H1 (cell line): ENCODE measurements at regions not wholly inside any gene's neighbourhood (a gene's known extent, or its start where the extent isn't known, plus 50 kb on each side); places are given as distances from the start of the nearest gene placed in this dataset.

Experiments used
- CTCF ChIA-PET: fragments of 300-600 bp; sonication (Branson Sonifier 250); formaldehyde crosslinking; loops from one replicate; lab custom pipeline; 2021; ENCODE audit not compliant: partially characterized antibody; lab: Charles Lee
- POLR2A ChIA-PET: fragments of 300-600 bp; sonication (Branson Sonifier 250); formaldehyde crosslinking; loops from one replicate; lab custom pipeline; 2021; ENCODE audit warnings: inconsistent platforms; ENCODE audit not compliant: partially characterized antibody; lab: Charles Lee
- DNase-seq, 2 experiments: peaks; one replicate each; pipeline versions ENCODE4 v3.0.0 to v3.0.0-alpha.2; 2010 to 2022; ENCODE audit warnings: low spot score in 2 of 2, low read depth in 1 of 2, mixed read lengths in 1 of 2
- FAIRE-seq: peaks from 2 replicates; lab custom pipeline; 2011; peaks lifted over from hg19 to GRCh38; lab: Jason Lieb, UNC
- H2AFZ ChIP-seq: 2 replicates; pipeline ENCODE4 v1.8.1; 2012; ENCODE audit warnings: low read length, inconsistent platforms
- H2AK5ac ChIP-seq: 2 replicates; pipeline ENCODE4 v1.6.1; 2013; ENCODE audit warnings: low read depth, low read length
- H2BK120ac ChIP-seq: replicated peaks from 2 replicates; pipeline ENCODE3; 2013; ENCODE audit warnings: low read depth, low read length, inconsistent platforms
- H2BK12ac ChIP-seq: 2 replicates; pipeline ENCODE4 v1.6.1; 2013; ENCODE audit warnings: low read depth, low read length
- H2BK15ac ChIP-seq: 2 replicates; pipeline ENCODE4 v1.6.1; 2013; ENCODE audit warnings: low read length
- H2BK20ac ChIP-seq: 2 replicates; pipeline ENCODE4 v1.6.1; 2013; ENCODE audit warnings: low read length
- H2BK5ac ChIP-seq: 2 replicates; pipeline ENCODE4 v1.6.1; 2013; ENCODE audit warnings: low read depth, low read length
- H3K14ac ChIP-seq: 2 replicates; pipeline ENCODE4 v1.6.1; 2013; ENCODE audit warnings: inconsistent platforms; ENCODE audit not compliant: insufficient read length
- H3K18ac ChIP-seq: 2 replicates; pipeline ENCODE4 v1.6.1; 2013; ENCODE audit warnings: low read length; ENCODE audit errors: extremely low read depth
- H3K23ac ChIP-seq: 2 replicates; pipeline ENCODE4 v1.6.1; 2013; ENCODE audit warnings: inconsistent platforms; ENCODE audit not compliant: insufficient read length
- H3K23me2 ChIP-seq: 2 replicates; pipeline ENCODE4 v1.6.1; 2013; ENCODE audit warnings: low read depth, low read length
- H3K27ac ChIP-seq: 2 replicates; pipeline ENCODE4 v1.6.1; 2011; ENCODE audit warnings: low read depth, low read length, inconsistent platforms
- H3K27me3 ChIP-seq, 4 experiments: replicated peaks in 1 of 4; 1 replicate in 1 of 4; 2 replicates in 3 of 4; pipeline versions ENCODE4 v1.6.1 to v1.8.1; 2011 to 2013; ENCODE audit warnings: low read length in 3 of 4, mild to moderate bottlenecking in 3 of 4, inconsistent platforms in 2 of 4, mixed read lengths in 2 of 4, moderate library complexity in 1 of 4; ENCODE audit not compliant: control insufficient read depth in 3 of 4, insufficient read depth in 3 of 4; ENCODE audit errors: extremely low read depth in 1 of 4
- H3K36me3 ChIP-seq, 4 experiments: 2 replicates each; pipeline versions ENCODE4 v1.6.1 to v1.8.1; 2011 to 2013; ENCODE audit warnings: mild to moderate bottlenecking in 4 of 4, low read length in 3 of 4, moderate library complexity in 2 of 4, control low read depth in 1 of 4, inconsistent platforms in 1 of 4; ENCODE audit not compliant: insufficient read depth in 4 of 4, control insufficient read depth in 2 of 4
- H3K4ac ChIP-seq: replicated peaks from 2 replicates; pipeline ENCODE3; 2013; ENCODE audit warnings: low read length, low read depth, mixed read lengths, inconsistent platforms; ENCODE audit not compliant: insufficient read length
- H3K4me1 ChIP-seq, 4 experiments: replicated peaks in 1 of 4; 1 replicate in 1 of 4; 2 replicates in 3 of 4; pipeline versions ENCODE4 v1.6.1 to v1.8.1; 2011 to 2013; ENCODE audit warnings: low read length in 3 of 4, inconsistent platforms in 2 of 4, mixed read lengths in 1 of 4; ENCODE audit not compliant: insufficient read depth in 4 of 4, control insufficient read depth in 3 of 4
- H3K4me2 ChIP-seq, 2 experiments: 2 replicates each; pipeline versions ENCODE4 v1.6.1 to v1.8.1; 2011 to 2013; ENCODE audit warnings: low read depth in 2 of 2, low read length in 2 of 2, control low read depth in 1 of 2, inconsistent platforms in 1 of 2, mild to moderate bottlenecking in 1 of 2; ENCODE audit not compliant: insufficient read depth in 1 of 2
- H3K4me3 ChIP-seq, 4 experiments: fragments of 200-600, 300-600 bp in 1 of 4; sonication (generic), shearing (Covaris generic), sonication (Bioruptor Twin) in 1 of 4; 2 replicates each; pipeline versions ENCODE4 v1.5.1 to v1.8.1; 2011 to 2016; ENCODE audit warnings: low read length in 4 of 4, low read depth in 3 of 4, control low read depth in 2 of 4, inconsistent platforms in 2 of 4, mild to moderate bottlenecking in 2 of 4, mixed read lengths in 1 of 4, moderate library complexity in 1 of 4; ENCODE audit not compliant: insufficient read depth in 2 of 4; ENCODE audit errors: extremely low read depth in 1 of 4
- H3K56ac ChIP-seq: replicated peaks from 2 replicates; pipeline ENCODE3; 2013; ENCODE audit warnings: low read depth, mild to moderate bottlenecking, mixed read lengths, low read length, inconsistent platforms; ENCODE audit not compliant: insufficient read length
- H3K79me1 ChIP-seq: 2 replicates; pipeline ENCODE4 v1.6.1; 2013; ENCODE audit warnings: low read depth, low read length, control low read depth
- H3K79me2 ChIP-seq, 2 experiments: 2 replicates each; pipeline versions ENCODE4 v1.6.1 to v1.8.1; 2012 to 2013; ENCODE audit warnings: low read length in 2 of 2, mild to moderate bottlenecking in 2 of 2, inconsistent platforms in 1 of 2; ENCODE audit not compliant: insufficient read depth in 2 of 2, control insufficient read depth in 1 of 2
- H3K9ac ChIP-seq, 4 experiments: replicated peaks in 1 of 4; 1 replicate in 1 of 4; 2 replicates in 3 of 4; pipeline versions ENCODE4 v1.6.1 to v1.8.1; 2011 to 2013; ENCODE audit warnings: low read depth in 3 of 4, low read length in 3 of 4, control low read depth in 2 of 4, mild to moderate bottlenecking in 2 of 4, moderate library complexity in 2 of 4, inconsistent platforms in 1 of 4; ENCODE audit errors: extremely low read depth in 1 of 4
- H3K9me3 ChIP-seq, 2 experiments: 2 replicates each; pipeline versions ENCODE4 v1.6.1 to v1.8.1; 2012 to 2013; ENCODE audit warnings: mild to moderate bottlenecking in 2 of 2, moderate library complexity in 2 of 2, control low read depth in 1 of 2, inconsistent platforms in 1 of 2, low read depth in 1 of 2, low read length in 1 of 2, mixed read lengths in 1 of 2; ENCODE audit not compliant: insufficient read depth in 2 of 2
- H4K20me1 ChIP-seq, 2 experiments: replicated peaks in 1 of 2; 2 replicates each; pipeline versions ENCODE3 to v1.8.1; 2011 to 2013; ENCODE audit warnings: inconsistent platforms in 2 of 2, low read length in 2 of 2, mild to moderate bottlenecking in 1 of 2; ENCODE audit not compliant: insufficient read depth in 2 of 2, control insufficient read depth in 1 of 2
- H4K5ac ChIP-seq: 2 replicates; pipeline ENCODE4 v1.6.1; 2013; ENCODE audit warnings: low read length, low read depth, mixed read lengths, inconsistent platforms; ENCODE audit not compliant: insufficient read length
- H4K8ac ChIP-seq: 2 replicates; pipeline ENCODE4 v1.8.0; 2013; ENCODE audit warnings: mild to moderate bottlenecking, moderate library complexity, low read length, inconsistent platforms; ENCODE audit not compliant: insufficient read depth; ENCODE audit errors: extremely low read depth
- H4K91ac ChIP-seq: replicated peaks from 2 replicates; pipeline ENCODE3; 2013; ENCODE audit warnings: low read length, mixed read lengths, inconsistent platforms; ENCODE audit not compliant: insufficient read length
- BACH1 ChIP-seq: IDR thresholded peaks from 2 replicates; pipeline ENCODE4 v1.6.1; 2012; ENCODE audit warnings: low read length, improper control_type of control experiment
- GTF2F1 ChIP-seq: IDR thresholded peaks from 2 replicates; pipeline ENCODE4 v1.6.1; 2012; ENCODE audit warnings: low read depth, low read length, improper control_type of control experiment, borderline replicate concordance
- HDAC6 ChIP-seq: IDR thresholded peaks from one replicate; pipeline ENCODE4 v1.7.1; 2012; ENCODE audit warnings: low read depth, mild to moderate bottlenecking, inconsistent platforms, low read length, moderate library complexity
- NRF1 ChIP-seq: IDR thresholded peaks from 2 replicates; pipeline ENCODE4 v1.6.1; 2011; ENCODE audit warnings: mild to moderate bottlenecking, low read depth, low read length, improper control_type of control experiment
- POLR2AphosphoS5 ChIP-seq: IDR thresholded peaks from 2 replicates; pipeline ENCODE4 v1.6.1; 2011; ENCODE audit warnings: low read depth, low read length
- RXRA ChIP-seq: IDR thresholded peaks from 2 replicates; pipeline ENCODE4 v1.6.1; 2011; ENCODE audit warnings: low read depth, mild to moderate bottlenecking, low read length, moderate library complexity; ENCODE audit not compliant: insufficient read depth
- SAP30 ChIP-seq: fragments of 300-600 bp; sonication (generic); IDR thresholded peaks from 2 replicates; pipeline ENCODE4 v1.7.1; 2012; ENCODE audit warnings: low read length, moderate library complexity, mild to moderate bottlenecking, inconsistent platforms; ENCODE audit not compliant: insufficient read depth, insufficient replicate concordance
- SIRT6 ChIP-seq: IDR thresholded peaks from one replicate; pipeline ENCODE4 v1.7.1; 2012; ENCODE audit warnings: low read length, inconsistent platforms
- SRF ChIP-seq: IDR thresholded peaks from 2 replicates; pipeline ENCODE4 v1.6.1; 2011; ENCODE audit warnings: mild to moderate bottlenecking, low read depth, low read length, moderate library complexity
- TEAD4 ChIP-seq: IDR thresholded peaks from 2 replicates; pipeline ENCODE4 v1.6.1; 2012; ENCODE audit warnings: low read depth, low read length, inconsistent platforms, mixed read lengths
- WGBS, 2 experiments: shearing (Covaris generic) in 1 of 2; methylation state at CpG; one replicate each; pipeline versions ENCODE4 v1.1.6 to v1.1.7; 2013 to 2015; ENCODE audit warnings: low lambda C conversion rate in 2 of 2, mixed read lengths in 2 of 2, inconsistent platforms in 1 of 2, low coverage in 1 of 2, missing lambda C conversion rate in 1 of 2; ENCODE audit not compliant: insufficient replicate concordance in 2 of 2, insufficient coverage in 1 of 2, insufficient read length in 1 of 2; ENCODE audit errors: extremely low coverage in 1 of 2, missing lambda C conversion rate in 1 of 2; 5-methylcytosine and 5-hydroxymethylcytosine counted together
- TF ChIP-seq, protein P1 (sequence below): IDR thresholded peaks from 2 replicates; pipeline ENCODE4 v1.6.1; 2012; ENCODE audit warnings: inconsistent platforms
- TF ChIP-seq, protein P2 (sequence below): IDR thresholded peaks from 2 replicates; pipeline ENCODE4 v1.6.1; 2011; ENCODE audit warnings: low read length, improper control_type of control experiment

DNA sequence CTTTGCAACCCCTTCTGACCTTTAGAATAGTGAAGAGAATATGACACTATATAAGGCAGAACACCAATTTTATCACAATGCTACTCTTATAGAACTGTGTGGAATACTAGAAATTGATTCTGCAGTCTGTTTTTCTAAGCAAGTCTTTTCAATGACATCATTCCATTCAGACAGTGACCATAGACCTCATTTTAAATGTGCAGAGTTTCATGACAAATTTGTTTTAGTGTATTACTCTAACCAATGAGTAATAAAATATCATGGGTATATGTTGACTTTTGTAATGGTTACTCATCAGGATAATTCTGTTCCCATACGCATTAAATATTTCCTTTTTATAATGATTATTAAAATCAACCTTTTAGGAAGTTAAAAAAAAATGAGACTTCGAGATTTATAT lies 219.9 kb downstream of the COX7C start:
- Histone ChIP-seq H2BK12ac (no peak overlapping the region), H3K4me3 (no peak overlapping the region), H4K91ac (no peak overlapping the region), H3K9ac (no peak overlapping the region), H3K4me1 (no peaks in the 10 kb centered on the region), H3K27ac (no peak overlapping the region), H3K14ac (no peak overlapping the region), H3K4ac (no peak overlapping the region), H4K5ac (no peak overlapping the region), H2BK15ac (no peak overlapping the region), H3K36me3 (no peaks in the 10 kb centered on the region), H3K18ac (no peak overlapping the region), H3K27me3 (no peaks in the 10 kb centered on the region), H2BK5ac (no peak overlapping the region), H2BK120ac (no peak overlapping the region), H3K56ac (no peak overlapping the region), H2BK20ac (no peak overlapping the region), H2AK5ac (no peak overlapping the region), H3K9me3 (no peaks in the 10 kb centered on the region), H4K20me1 (no peaks in the 10 kb centered on the region), H2AFZ (no peak overlapping the region), H3K79me2 (no peaks in the 10 kb centered on the region), H4K8ac (no peak overlapping the region), H3K4me2 (no peak overlapping the region), H3K23ac (no peak overlapping the region), H3K79me1 (no peaks in the 10 kb centered on the region), H3K23me2 (no peaks in the 10 kb centered on the region)
- ChIA-PET POLR2A (no interaction called here), CTCF (no interaction called here)
- FAIRE-seq, result no peak
- WGBS, 2 experiments, result 76% methylated on average over 2 of the region's 2 CpGs; no CpG with 5 or more reads in 1 of the 2 experiments
- no peak for DNase-seq
- TF ChIP-seq SIRT6 (no peak), SRF (no peak), BACH1 (no peak), GTF2F1 (no peak), RXRA (no peak), HDAC6 (no peak), NRF1 (no peak), TEAD4 (no peak), POLR2AphosphoS5 (no peak), SAP30 (no peak)
- TF ChIP-seq, protein P1, sequence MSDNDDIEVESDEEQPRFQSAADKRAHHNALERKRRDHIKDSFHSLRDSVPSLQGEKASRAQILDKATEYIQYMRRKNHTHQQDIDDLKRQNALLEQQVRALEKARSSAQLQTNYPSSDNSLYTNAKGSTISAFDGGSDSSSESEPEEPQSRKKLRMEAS, result no peak
- TF ChIP-seq, protein P2, sequence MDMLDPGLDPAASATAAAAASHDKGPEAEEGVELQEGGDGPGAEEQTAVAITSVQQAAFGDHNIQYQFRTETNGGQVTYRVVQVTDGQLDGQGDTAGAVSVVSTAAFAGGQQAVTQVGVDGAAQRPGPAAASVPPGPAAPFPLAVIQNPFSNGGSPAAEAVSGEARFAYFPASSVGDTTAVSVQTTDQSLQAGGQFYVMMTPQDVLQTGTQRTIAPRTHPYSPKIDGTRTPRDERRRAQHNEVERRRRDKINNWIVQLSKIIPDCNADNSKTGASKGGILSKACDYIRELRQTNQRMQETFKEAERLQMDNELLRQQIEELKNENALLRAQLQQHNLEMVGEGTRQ, result no peak
